K562 (cell line): ENCODE measurements at regions not wholly inside any gene's neighbourhood (a gene's known extent, or its start where the extent isn't known, plus 50 kb on each side); places are given as distances from the start of the nearest gene placed in this dataset.
A peak's percentile ranks its signal among the peaks of the same experiment; 100 is the strongest.

Experiments used
- ATAC-seq: fragments of 200-7000 bp; cut with Tn5 transposase; 3 replicates; pipeline ENCODE4 v1.9.1; 2020; ENCODE audit warnings: moderate library complexity
- BruUV-seq: library from RNA; stranded (reverse); fragments of 400-500 nt; replicated peaks from 2 replicates; lab custom pipeline; 2021; lab: Mats Ljungman, UMichigan
- CTCF ChIA-PET: fragments of 300-600 bp; formaldehyde crosslinking; extraction: SDS; loops from one replicate; lab custom pipeline; 2021; ENCODE audit warnings: low intra/inter-chr PET ratio; lab: Yijun Ruan, JAX
- POLR2A ChIA-PET: fragments of 300-600, 350-650 bp; sonication (Branson Sonifier 250); formaldehyde crosslinking; extraction: SDS; loops from one replicate; lab custom pipeline; 2021; ENCODE audit warnings: antibody characterized with exemption, inconsistent platforms; lab: Yijun Ruan, JAX
- DNase-seq, 4 experiments: peaks; one replicate each; pipeline versions ENCODE4 v3.0.0 to v3.0.0-alpha.2; 2011 to 2018; ENCODE audit warnings: low spot score in 3 of 4, mixed read lengths in 3 of 4; ENCODE audit errors: extremely low read depth in 1 of 4
- FAIRE-seq: peaks from 2 replicates; lab custom pipeline; 2011; peaks lifted over from hg19 to GRCh38; lab: Jason Lieb, UNC
- H2AFZ ChIP-seq: 2 replicates; pipeline ENCODE4 v1.6.0; 2011; ENCODE audit warnings: low read depth, low read length, control low read depth, inconsistent platforms
- H3K27ac ChIP-seq: fragments of 200-600 bp; 3 replicates; pipeline ENCODE4 v1.8.0; 2011; ENCODE audit warnings: low read depth, mild to moderate bottlenecking, control low read depth, inconsistent platforms, low read length, moderate library complexity, mixed read lengths; ENCODE audit errors: extremely low read depth
- H3K27me3 ChIP-seq, 2 experiments: fragments of 300-600 bp in 1 of 2; 2 replicates in 1 of 2; 3 replicates in 1 of 2; pipeline versions ENCODE4 v1.6.0 to v1.8.0; 2011; ENCODE audit warnings: inconsistent platforms in 2 of 2, low read length in 2 of 2, mild to moderate bottlenecking in 1 of 2, mixed read lengths in 1 of 2, moderate library complexity in 1 of 2; ENCODE audit not compliant: control insufficient read depth in 2 of 2, insufficient read depth in 2 of 2
- H3K36me3 ChIP-seq: fragments of 300-600 bp; 3 replicates; pipeline ENCODE4 v1.8.0; 2011; ENCODE audit warnings: mild to moderate bottlenecking, low read length, inconsistent platforms; ENCODE audit not compliant: control insufficient read depth, insufficient read depth
- H3K4me1 ChIP-seq, 2 experiments: fragments of 200-600 bp in 1 of 2; replicated peaks in 1 of 2; 2 replicates in 1 of 2; 3 replicates in 1 of 2; pipeline versions ENCODE4 v1.5.1 to v1.8.0; 2011; ENCODE audit warnings: inconsistent platforms in 2 of 2, low read length in 2 of 2, mild to moderate bottlenecking in 1 of 2, mixed read lengths in 1 of 2, moderate library complexity in 1 of 2; ENCODE audit not compliant: control insufficient read depth in 2 of 2, insufficient read depth in 2 of 2
- H3K4me2 ChIP-seq: 2 replicates; pipeline ENCODE4 v1.6.1; 2011; ENCODE audit warnings: low read length, control low read depth, inconsistent platforms, mixed read lengths; ENCODE audit not compliant: insufficient read depth
- H3K4me3 ChIP-seq: fragments of 200-600 bp; sonication (generic), shearing (Covaris generic); 2 replicates; pipeline ENCODE4 v1.5.1; 2016; ENCODE audit warnings: control low read depth, inconsistent platforms
- H3K79me2 ChIP-seq: fragments of 200-600 bp; 3 replicates; pipeline ENCODE4 v1.8.0; 2011; ENCODE audit warnings: low read length, inconsistent platforms; ENCODE audit not compliant: control insufficient read depth, insufficient read depth
- H3K9ac ChIP-seq, 2 experiments: 2 replicates each; pipeline versions ENCODE4 v1.6.0 to v1.6.1; 2011; ENCODE audit warnings: low read depth in 2 of 2, low read length in 2 of 2, control low read depth in 1 of 2, inconsistent platforms in 1 of 2, mild to moderate bottlenecking in 1 of 2, mixed read lengths in 1 of 2; ENCODE audit not compliant: insufficient read depth in 1 of 2
- H3K9me1 ChIP-seq: one replicate; pipeline ENCODE4 v1.6.0; 2011; ENCODE audit warnings: inconsistent platforms, mild to moderate bottlenecking, low read length, moderate library complexity; ENCODE audit not compliant: control insufficient read depth, insufficient read depth
- H3K9me3 ChIP-seq: replicated peaks from 2 replicates; pipeline ENCODE4 v1.5.1; 2011; ENCODE audit warnings: low read depth, low read length, inconsistent platforms; ENCODE audit not compliant: control insufficient read depth, insufficient read depth
- H4K20me1 ChIP-seq: replicated peaks from 2 replicates; pipeline ENCODE4 v1.6.1; 2011; ENCODE audit warnings: low read length, inconsistent platforms, mixed read lengths; ENCODE audit not compliant: control insufficient read depth, insufficient read depth
- MEIS2 ChIP-seq: fragments of 450-650 bp; IDR thresholded peaks from 2 replicates; pipeline ENCODE4 v1.6.1; 2014; ENCODE audit warnings: mild to moderate bottlenecking; ENCODE audit not compliant: partially characterized antibody
- PBX2 ChIP-seq, 2 experiments: IDR thresholded peaks in 1 of 2; conservative IDR thresholded peaks in 1 of 2; 2 replicates each; pipeline ENCODE4 v1.6.1; 2016; ENCODE audit warnings: low read depth in 2 of 2, mild to moderate bottlenecking in 1 of 2, missing compliant biosample characterization in 1 of 2, missing genetic modification characterization in 1 of 2, moderate library complexity in 1 of 2
- PKNOX1 ChIP-seq: fragments of 450-650 bp; IDR thresholded peaks from 2 replicates; pipeline ENCODE4 v1.6.1; 2016
- VEZF1 ChIP-seq: fragments of 200-800 bp; sonication (Bioruptor generic); IDR thresholded peaks from 2 replicates; pipeline ENCODE4 v1.6.1; 2017; ENCODE audit warnings: missing genetic modification characterization, missing compliant biosample characterization
- WGBS: fragments of 100-300 bp; shearing (Covaris generic); methylation state at CpG from one replicate; pipeline ENCODE4 v1.1.6; 2016; ENCODE audit warnings: low coverage, mixed read lengths; ENCODE audit not compliant: insufficient coverage; ENCODE audit errors: missing lambda C conversion rate; 5-methylcytosine and 5-hydroxymethylcytosine counted together
- in situ Hi-C: fragments of 300-500 bp; cut with MboI; formaldehyde crosslinking; loops from 4 replicates; pipeline ENCODE4 v1.15.0; 2018; ENCODE audit warnings: inconsistent platforms, mixed read lengths
- intact Hi-C: fragments of 100-400 bp; cut with micrococcal nuclease; formaldehyde crosslinking; loops from 2 replicates; pipeline ENCODE4 v1.14.2; 2022

- FAIRE-seq (peak; percentile 51), ATAC-seq (no peak), DNase-seq (peak in 2 of 4 experiments; percentile 7 to 31)
- Histone ChIP-seq H3K4me3 (no peak overlapping the region), H3K4me2 (no peak overlapping the region), H3K79me2 (no peaks in the 10 kb centered on the region), H3K4me1 (no peaks in the 10 kb centered on the region), H3K36me3 (no peaks in the 10 kb centered on the region), H3K9ac (no peak overlapping the region), H2AFZ (no peak overlapping the region), H3K9me1 (no peaks in the 10 kb centered on the region), H3K9me3 (no peaks in the 10 kb centered on the region), H3K27ac (no peak overlapping the region), H3K27me3 (no peaks in the 10 kb centered on the region), H4K20me1 (no peaks in the 10 kb centered on the region)
- in situ Hi-C loops: no loop called here
- CTCF ChIA-PET: no interaction called here
- WGBS: 0% methylated on average over 2 of the region's 2 CpGs
- no TSS peak for BruUV-seq
- TF ChIP-seq MEIS2: peak; percentile 77
- no peak for TF ChIP-seq VEZF1 (CRISPR knock-in tag)
- peak; percentile 32; the same call in 1 of the 2 replicates for TF ChIP-seq PKNOX1
- TF ChIP-seq PBX2 (CRISPR knock-in tag; IDR thresholded peaks at IDR 0.05; ENCODE audit: low read depth): no peak
- peak; percentile 61 for TF ChIP-seq PBX2 (tag; conservative IDR thresholded peaks at IDR 0.05; ENCODE audit: low read depth)
- POLR2A ChIA-PET: no interaction called here
- intact Hi-C loops: no loop called here
Observed at GRCh38 chr3:106228271-106228670, 359.5 kb upstream of the CBLB start.
